ENCODE measurements at regions not wholly inside any gene's neighbourhood (a gene's known extent, or its start where the extent isn't known, plus 50 kb on each side); places are given as distances from the start of the nearest gene placed in this dataset.

GRCh38 chr6:80454661-80455365 lies 348.3 kb downstream of the BCKDHB start:
- no peak for TF ChIP-seq CTCF (conservative IDR thresholded peaks at IDR 0.05; ENCODE audit: low read depth, low read length)
- TF ChIP-seq EZH2 (IDR thresholded peaks at IDR 0.05; ENCODE audit: borderline replicate concordance, low read depth, low read length, poor library complexity, severe bottlenecking) = no peak
